ENCODE measurements at regions not wholly inside any gene's neighbourhood (a gene's known extent, or its start where the extent isn't known, plus 50 kb on each side); places are given as distances from the start of the nearest gene placed in this dataset.

DNA sequence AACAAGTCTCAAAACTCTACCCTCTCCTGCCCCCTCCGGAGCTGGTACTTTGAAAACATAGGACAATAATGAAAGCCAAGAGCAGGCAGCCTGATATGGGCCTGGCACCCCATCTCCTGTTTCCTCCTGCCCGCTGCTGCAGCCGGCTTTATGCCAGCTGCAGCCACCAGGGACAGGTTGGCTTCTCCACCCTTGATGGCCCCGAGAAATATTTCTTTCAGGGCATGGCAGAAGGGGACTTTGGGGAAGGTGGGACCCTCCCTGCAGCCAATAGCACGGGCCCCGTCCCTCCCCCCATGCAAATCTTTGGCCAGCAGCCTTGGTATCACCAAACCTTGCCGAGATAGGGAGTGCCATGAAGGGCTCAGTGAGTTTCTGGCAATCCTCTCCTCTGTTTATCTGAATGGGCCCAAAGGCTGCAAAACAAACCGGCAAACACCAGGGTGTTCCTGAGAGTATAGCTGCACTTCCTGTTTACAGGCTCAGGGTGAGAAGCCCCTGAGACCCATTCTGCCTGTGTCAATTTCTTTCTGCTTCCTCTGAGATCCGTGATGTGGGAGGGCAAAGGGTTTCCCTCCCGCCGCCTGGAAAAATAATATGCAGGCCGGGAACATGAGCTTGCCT, 73.4 kb upstream of the BOD1 start:
- TF ChIP-seq POLR2A (IDR thresholded peaks at IDR 0.05), result no peak
- TF ChIP-seq POLR2AphosphoS5 (IDR thresholded peaks at IDR 0.05), result no peak
- TF ChIP-seq, protein P1, sequence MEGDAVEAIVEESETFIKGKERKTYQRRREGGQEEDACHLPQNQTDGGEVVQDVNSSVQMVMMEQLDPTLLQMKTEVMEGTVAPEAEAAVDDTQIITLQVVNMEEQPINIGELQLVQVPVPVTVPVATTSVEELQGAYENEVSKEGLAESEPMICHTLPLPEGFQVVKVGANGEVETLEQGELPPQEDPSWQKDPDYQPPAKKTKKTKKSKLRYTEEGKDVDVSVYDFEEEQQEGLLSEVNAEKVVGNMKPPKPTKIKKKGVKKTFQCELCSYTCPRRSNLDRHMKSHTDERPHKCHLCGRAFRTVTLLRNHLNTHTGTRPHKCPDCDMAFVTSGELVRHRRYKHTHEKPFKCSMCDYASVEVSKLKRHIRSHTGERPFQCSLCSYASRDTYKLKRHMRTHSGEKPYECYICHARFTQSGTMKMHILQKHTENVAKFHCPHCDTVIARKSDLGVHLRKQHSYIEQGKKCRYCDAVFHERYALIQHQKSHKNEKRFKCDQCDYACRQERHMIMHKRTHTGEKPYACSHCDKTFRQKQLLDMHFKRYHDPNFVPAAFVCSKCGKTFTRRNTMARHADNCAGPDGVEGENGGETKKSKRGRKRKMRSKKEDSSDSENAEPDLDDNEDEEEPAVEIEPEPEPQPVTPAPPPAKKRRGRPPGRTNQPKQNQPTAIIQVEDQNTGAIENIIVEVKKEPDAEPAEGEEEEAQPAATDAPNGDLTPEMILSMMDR (IDR thresholded peaks at IDR 0.05), result no peak
- no peak for TF ChIP-seq EP300 (IDR thresholded peaks at IDR 0.05)
